D721Med (cell line): ENCODE measurements at regions not wholly inside any gene's neighbourhood (a gene's known extent, or its start where the extent isn't known, plus 50 kb on each side); places are given as distances from the start of the nearest gene placed in this dataset.

Experiments
- DNase-seq: peaks from one replicate; pipeline ENCODE4 v3.0.0; 2011; ENCODE audit warnings: low spot score; ENCODE audit not compliant: insufficient read length
- FAIRE-seq: peaks from 2 replicates; lab custom pipeline; 2011; peaks lifted over from hg19 to GRCh38; lab: Jason Lieb, UNC
- CTCF ChIP-seq: IDR thresholded peaks from 2 replicates; pipeline ENCODE4 v1.5.1; 2012; ENCODE audit warnings: mild to moderate bottlenecking, control low read depth; ENCODE audit not compliant: insufficient read depth; ENCODE audit errors: missing control alignments

GRCh38 chr4:14262221-14262620, 634.7 kb upstream of the BOD1L1 start:
- FAIRE-seq (no peak), DNase-seq (no peak)
- TF ChIP-seq CTCF = no peak

GRCh38 chr4:14264437-14264836, 636.9 kb upstream of the BOD1L1 start:
- FAIRE-seq = no peak
- no peak for DNase-seq

GRCh38 chr4:14265651-14266050, 638.1 kb upstream of the BOD1L1 start:
- no peak for TF ChIP-seq CTCF
- DNase-seq = no peak
- no peak for FAIRE-seq

More at GRCh38 chr4:14264437-14264836, 636.9 kb upstream of the BOD1L1 start:
- no peak for TF ChIP-seq CTCF

GRCh38 chr4:14267373-14268060, 640.0 kb upstream of the BOD1L1 start:
- no peak for DNase-seq
- TF ChIP-seq CTCF = no peak
- no peak for FAIRE-seq

- no peak for TF ChIP-seq CTCF
- no peak for DNase-seq
- no peak for FAIRE-seq
Observed at GRCh38 chr4:14269824-14270223, 642.3 kb upstream of the BOD1L1 start.

- FAIRE-seq (no peak), DNase-seq (no peak)
- no peak for TF ChIP-seq CTCF
Observed at GRCh38 chr4:14272206-14272605, 644.7 kb upstream of the BOD1L1 start.

GRCh38 chr4:14277505-14277904, 650.0 kb upstream of the BOD1L1 start:
- TF ChIP-seq CTCF = no peak
- FAIRE-seq = no peak

More at GRCh38 chr4:14277505-14277904, 650.0 kb upstream of the BOD1L1 start:
- no peak for DNase-seq
